ENCODE measurements at regions not wholly inside any gene's neighbourhood (a gene's known extent, or its start where the extent isn't known, plus 50 kb on each side); places are given as distances from the start of the nearest gene placed in this dataset.

GRCh38 chr4:22969287-22969896 lies 276.7 kb downstream of the GBA3 start:
- peak; percentile 1 for DNase-seq (ENCODE audit: low read depth)
- H3K4me3 ChIP-seq (ENCODE audit: low read depth, low read length), result no peak overlapping the region
- no peak for TF ChIP-seq CTCF (conservative IDR thresholded peaks at IDR 0.05; ENCODE audit: low read depth, low read length)

DNA sequence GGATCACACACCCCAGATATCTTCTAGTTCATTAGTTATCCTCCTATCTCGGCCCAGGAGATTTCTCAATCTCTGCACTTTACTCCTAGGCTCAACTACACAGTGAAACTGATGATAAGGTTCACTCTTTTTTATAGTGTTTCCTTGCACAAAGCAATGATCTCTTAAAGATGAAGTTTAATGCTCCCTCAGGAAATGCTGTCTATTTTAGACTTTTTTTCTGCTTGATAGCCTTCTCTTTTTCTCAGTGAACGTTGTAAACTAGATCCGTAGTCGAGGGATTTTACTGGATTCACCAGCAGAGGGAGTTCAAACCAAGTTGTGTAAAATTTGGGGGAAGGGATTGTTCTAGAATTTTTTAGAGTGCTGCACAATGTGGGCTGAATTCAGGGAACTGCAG lies 269.6 kb downstream of the GBA3 start:
- no peak overlapping the region for H3K4me3 ChIP-seq (ENCODE audit: low read depth, low read length)
- peak; percentile 39 for TF ChIP-seq CTCF (conservative IDR thresholded peaks at IDR 0.05; ENCODE audit: low read depth, low read length)
- peak; percentile 11 for DNase-seq (ENCODE audit: low read depth)

DNA sequence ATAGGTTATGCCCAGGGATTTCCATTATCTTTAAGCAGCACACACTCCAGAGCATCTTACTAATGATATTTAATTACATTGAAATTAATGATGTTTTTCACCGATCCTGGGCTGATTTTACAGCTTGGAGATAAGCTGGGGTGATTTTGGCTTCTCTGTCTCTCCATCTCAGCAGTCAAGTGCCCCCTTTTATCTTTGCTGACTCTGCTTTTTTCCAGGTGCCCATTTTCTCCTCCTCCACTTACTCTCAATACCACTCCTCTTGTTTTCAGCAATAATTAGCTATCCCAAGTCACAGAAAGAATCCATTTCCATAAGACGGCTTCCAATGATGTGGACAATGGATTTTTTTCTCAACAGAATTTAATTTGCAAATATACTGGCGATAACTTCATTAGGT lies 266.7 kb downstream of the GBA3 start:
- no peak for DNase-seq (ENCODE audit: low read depth)
- no peak for TF ChIP-seq CTCF (conservative IDR thresholded peaks at IDR 0.05; ENCODE audit: low read depth, low read length)
- H3K4me3 ChIP-seq (ENCODE audit: low read depth, low read length), result no peak overlapping the region

GRCh38 chr4:22957774-22958309 lies 265.1 kb downstream of the GBA3 start:
- no peak for DNase-seq (ENCODE audit: low read depth)
- no peak overlapping the region for H3K4me3 ChIP-seq (ENCODE audit: low read depth, low read length)
- TF ChIP-seq CTCF (conservative IDR thresholded peaks at IDR 0.05; ENCODE audit: low read depth, low read length), result no peak

DNA sequence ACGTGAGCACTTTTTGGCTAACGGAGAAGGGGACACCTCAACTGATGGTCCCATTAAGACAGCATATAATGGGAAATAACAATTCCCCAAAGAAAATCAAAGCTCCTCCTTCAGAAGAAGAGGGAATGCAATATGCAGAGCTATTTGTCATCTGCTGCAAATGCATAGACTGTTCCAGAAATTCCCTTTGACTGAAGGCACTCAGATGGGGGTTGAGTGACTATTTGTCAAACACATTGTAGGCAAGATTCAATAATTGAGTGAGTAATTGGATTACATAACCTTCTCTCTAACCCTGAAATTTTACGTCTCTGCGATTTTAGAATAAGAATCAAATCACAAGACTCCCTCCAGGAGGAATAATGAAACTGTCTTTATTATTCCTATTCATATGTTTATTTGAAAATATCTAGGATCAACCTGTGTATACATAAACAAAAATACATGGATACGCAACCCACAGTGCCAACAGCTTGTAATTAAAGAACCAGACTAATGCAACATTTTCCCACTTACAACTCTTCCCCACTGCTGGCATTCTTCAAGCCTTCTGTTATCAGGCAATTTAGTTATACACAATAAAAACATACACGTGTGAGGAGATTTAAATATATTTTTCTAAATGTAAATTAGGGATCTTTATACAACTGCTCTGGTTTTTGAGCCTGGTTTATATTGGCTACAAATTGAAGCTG lies 256.6 kb downstream of the GBA3 start:
- no peak for DNase-seq (ENCODE audit: low read depth)
- TF ChIP-seq CTCF (conservative IDR thresholded peaks at IDR 0.05; ENCODE audit: low read depth, low read length), result no peak
- no peak overlapping the region for H3K4me3 ChIP-seq (ENCODE audit: low read depth, low read length)

DNA sequence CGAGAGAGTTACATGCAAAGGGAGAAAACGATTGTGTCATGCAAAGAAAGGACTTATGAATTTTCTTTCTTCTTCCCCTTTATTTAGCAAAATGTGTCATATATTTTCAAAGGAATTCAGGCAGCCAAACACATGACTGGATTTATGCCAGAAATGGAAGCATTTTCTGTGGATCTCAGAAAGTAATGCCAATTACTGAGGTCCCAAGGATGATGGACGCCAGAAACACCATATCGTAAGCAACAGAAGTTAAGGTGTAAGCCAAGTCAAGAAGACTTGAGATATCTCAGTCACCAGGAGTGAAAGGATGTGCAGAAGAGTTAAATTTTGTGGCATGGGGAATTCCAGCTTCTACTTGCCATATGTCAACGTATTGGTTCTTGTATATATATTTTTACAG lies 255.1 kb downstream of the GBA3 start:
- no peak for DNase-seq (ENCODE audit: low read depth)
- no peak overlapping the region for H3K4me3 ChIP-seq (ENCODE audit: low read depth, low read length)
- no peak for TF ChIP-seq CTCF (conservative IDR thresholded peaks at IDR 0.05; ENCODE audit: low read depth, low read length)
